ENCODE measurements at regions not wholly inside any gene's neighbourhood (a gene's known extent, or its start where the extent isn't known, plus 50 kb on each side); places are given as distances from the start of the nearest gene placed in this dataset.

GRCh38 chr5:52708463-52708862 is 79.3 kb upstream of the ITGA1 start:
- H3K27ac ChIP-seq = peak overlapping the region; percentile 98
- H3K4me3 ChIP-seq (ENCODE audit: low read depth, low read length) = peak overlapping the region; percentile 1
- H3K4me2 ChIP-seq (ENCODE audit: low read length) = peak overlapping the region; percentile 33
- no peaks in the 10 kb centered on the region for H3K36me3 ChIP-seq (ENCODE audit: control insufficient read depth, insufficient read depth, low read length)
- H3K27me3 ChIP-seq (ENCODE audit: control insufficient read depth, insufficient read depth, low read length) = no peaks in the 10 kb centered on the region
- peaks cover 63% of the 10 kb centered on the region for H3K4me1 ChIP-seq
- H3K9me3 ChIP-seq (ENCODE audit: control insufficient read depth, low read length) = no peaks in the 10 kb centered on the region
- no peaks in the 10 kb centered on the region for H3K79me2 ChIP-seq
- peak overlapping the region; percentile 79 for H2AFZ ChIP-seq
- TF ChIP-seq CTCF (IDR thresholded peaks at IDR 0.05) = no peak
- no peak overlapping the region for H3K9ac ChIP-seq

- H3K4me2 ChIP-seq (ENCODE audit: low read length) = no peak overlapping the region
- no peaks in the 10 kb centered on the region for H3K79me2 ChIP-seq
- no peaks in the 10 kb centered on the region for H3K27me3 ChIP-seq (ENCODE audit: control insufficient read depth, insufficient read depth, low read length)
- TF ChIP-seq CTCF (IDR thresholded peaks at IDR 0.05) = no peak
- H3K4me3 ChIP-seq (ENCODE audit: low read depth, low read length) = no peak overlapping the region
- peaks cover 61% of the 10 kb centered on the region for H3K4me1 ChIP-seq
- H3K36me3 ChIP-seq (ENCODE audit: control insufficient read depth, insufficient read depth, low read length) = no peaks in the 10 kb centered on the region
- no peaks in the 10 kb centered on the region for H3K9me3 ChIP-seq (ENCODE audit: control insufficient read depth, low read length)
- peak overlapping the region; percentile 98 for H3K27ac ChIP-seq
- H3K9ac ChIP-seq = no peak overlapping the region
- H2AFZ ChIP-seq = peak overlapping the region; percentile 79
These were observed 78.4 kb upstream of the ITGA1 start for GRCh38 chr5:52709167-52709925.

GRCh38 chr5:52710310-52710971 is 77.3 kb upstream of the ITGA1 start:
- no peak overlapping the region for H3K9ac ChIP-seq
- peak overlapping the region; percentile 79 for H2AFZ ChIP-seq
- no peaks in the 10 kb centered on the region for H3K27me3 ChIP-seq (ENCODE audit: control insufficient read depth, insufficient read depth, low read length)
- H3K27ac ChIP-seq = peak overlapping the region; percentile 98
- peak overlapping the region; percentile 39 for H3K4me2 ChIP-seq (ENCODE audit: low read length)
- H3K4me3 ChIP-seq (ENCODE audit: low read depth, low read length) = no peak overlapping the region
- H3K79me2 ChIP-seq = no peaks in the 10 kb centered on the region
- TF ChIP-seq CTCF (IDR thresholded peaks at IDR 0.05) = no peak
- peaks cover 56% of the 10 kb centered on the region for H3K4me1 ChIP-seq
- H3K36me3 ChIP-seq (ENCODE audit: control insufficient read depth, insufficient read depth, low read length) = no peaks in the 10 kb centered on the region
- no peaks in the 10 kb centered on the region for H3K9me3 ChIP-seq (ENCODE audit: control insufficient read depth, low read length)

- H3K4me2 ChIP-seq (ENCODE audit: low read length) = peak overlapping the region; percentile 39
- H2AFZ ChIP-seq = no peak overlapping the region
- H3K4me3 ChIP-seq (ENCODE audit: low read depth, low read length) = peak overlapping the region; percentile 13
- no peaks in the 10 kb centered on the region for H3K36me3 ChIP-seq (ENCODE audit: control insufficient read depth, insufficient read depth, low read length)
- H3K27me3 ChIP-seq (ENCODE audit: control insufficient read depth, insufficient read depth, low read length) = no peaks in the 10 kb centered on the region
- H3K79me2 ChIP-seq = no peaks in the 10 kb centered on the region
- H3K27ac ChIP-seq = peak overlapping the region; percentile 98
- no peak for TF ChIP-seq CTCF (IDR thresholded peaks at IDR 0.05)
- H3K9ac ChIP-seq = no peak overlapping the region
- H3K9me3 ChIP-seq (ENCODE audit: control insufficient read depth, low read length) = no peaks in the 10 kb centered on the region
- peaks cover 52% of the 10 kb centered on the region for H3K4me1 ChIP-seq
These were observed 76.6 kb upstream of the ITGA1 start for GRCh38 chr5:52710972-52711596.
